HepG2 (cell line): ENCODE measurements at regions not wholly inside any gene's neighbourhood (a gene's known extent, or its start where the extent isn't known, plus 50 kb on each side); places are given as distances from the start of the nearest gene placed in this dataset.

ENCODE experiments used
- DNMT3B ChIP-seq: conservative IDR thresholded peaks from 2 replicates; pipeline ENCODE4 v1.6.1; 2016; ENCODE audit warnings: missing biosample characterization, control low read depth
- ELF3 ChIP-seq: IDR thresholded peaks from 2 replicates; pipeline ENCODE4 v1.6.1; 2016; ENCODE audit warnings: missing genetic modification reagents, missing compliant biosample characterization
- FOXJ3 ChIP-seq: sonication (generic); formaldehyde crosslinking; IDR thresholded peaks from 2 replicates; pipeline ENCODE4 v1.4.0; 2020; ENCODE audit warnings: missing genetic modification reagents, mild to moderate bottlenecking, borderline replicate concordance
- GABPB1 ChIP-seq: IDR thresholded peaks from 2 replicates; pipeline ENCODE4 v1.6.1; 2016; ENCODE audit warnings: mild to moderate bottlenecking, missing genetic modification reagents, moderate library complexity, missing compliant biosample characterization
- NR2F6 ChIP-seq, 2 experiments: IDR thresholded peaks; 2 replicates each; pipeline ENCODE4 v1.6.1; 2016; ENCODE audit warnings: antibody characterized with exemption in 1 of 2, mild to moderate bottlenecking in 1 of 2
- PAWR ChIP-seq: sonication (generic); formaldehyde crosslinking; IDR thresholded peaks from 2 replicates; pipeline ENCODE4 v1.4.0; 2020; ENCODE audit warnings: missing genetic modification reagents, mild to moderate bottlenecking, borderline replicate concordance
- PCBP2 ChIP-seq: fragments of 200-400 bp; formaldehyde crosslinking; optimal IDR thresholded peaks from 2 replicates; pipeline ENCODE3; 2018; ENCODE audit warnings: low read length, low read depth; ENCODE audit not compliant: poor library complexity, severe bottlenecking
- REXO4 ChIP-seq: sonication (generic); formaldehyde crosslinking; IDR thresholded peaks from 2 replicates; pipeline ENCODE4 v1.8.0; 2022; ENCODE audit warnings: missing genetic modification reagents, mild to moderate bottlenecking, borderline replicate concordance
- SALL1 ChIP-seq: sonication (generic); formaldehyde crosslinking; IDR thresholded peaks from 2 replicates; pipeline ENCODE4 v1.8.0; 2022; ENCODE audit warnings: mild to moderate bottlenecking, missing genetic modification reagents
- SP1 ChIP-seq, 2 experiments: fragments of 450-650 bp in 1 of 2; sonication (generic) in 1 of 2; formaldehyde crosslinking in 1 of 2; IDR thresholded peaks; 2 replicates each; pipeline versions ENCODE4 v1.4.0 to v1.6.1; 2016 to 2020; ENCODE audit warnings: missing genetic modification reagents in 1 of 2
- ZBTB7B ChIP-seq: sonication (generic); formaldehyde crosslinking; IDR thresholded peaks from 2 replicates; pipeline ENCODE4 v1.4.0; 2020; ENCODE audit warnings: missing genetic modification reagents
- ZFP37 ChIP-seq: sonication (generic); formaldehyde crosslinking; IDR thresholded peaks from 2 replicates; pipeline ENCODE4 v1.4.0; 2020; ENCODE audit warnings: missing genetic modification reagents, borderline replicate concordance
- ZMAT3 ChIP-seq: sonication (generic); formaldehyde crosslinking; conservative IDR thresholded peaks from 2 replicates; pipeline ENCODE4 v1.7.0; 2021; ENCODE audit warnings: missing genetic modification reagents
- ZMYM2 ChIP-seq: sonication (generic); formaldehyde crosslinking; IDR thresholded peaks from 2 replicates; pipeline ENCODE4 v1.8.0; 2022; ENCODE audit warnings: mild to moderate bottlenecking, missing genetic modification reagents
- ZNF225 ChIP-seq: sonication (generic); formaldehyde crosslinking; IDR thresholded peaks from 2 replicates; pipeline ENCODE4 v1.4.0; 2020; ENCODE audit warnings: mild to moderate bottlenecking, missing genetic modification reagents
- ZNF256 ChIP-seq: sonication (generic); formaldehyde crosslinking; conservative IDR thresholded peaks from 2 replicates; pipeline ENCODE4 v1.4.0; 2020; ENCODE audit warnings: missing genetic modification reagents
- ZNF263 ChIP-seq: sonication (generic); formaldehyde crosslinking; IDR thresholded peaks from 2 replicates; pipeline ENCODE4 v1.4.0; 2020; ENCODE audit warnings: missing genetic modification reagents
- ZNF3 ChIP-seq: IDR thresholded peaks from 2 replicates; pipeline ENCODE4 v1.7.0; 2017; ENCODE audit warnings: inconsistent platforms
- ZNF44 ChIP-seq: sonication (generic); formaldehyde crosslinking; IDR thresholded peaks from 2 replicates; pipeline ENCODE4 v1.5.1; 2020; ENCODE audit warnings: mild to moderate bottlenecking, missing genetic modification reagents
- TF ChIP-seq, protein P1 (sequence below): IDR thresholded peaks from 2 replicates; pipeline ENCODE4 v1.6.1; 2016; ENCODE audit warnings: missing compliant biosample characterization, missing genetic modification reagents, borderline replicate concordance
- TF ChIP-seq, protein P2 (sequence below): sonication (generic); formaldehyde crosslinking; conservative IDR thresholded peaks from 2 replicates; pipeline ENCODE4 v1.4.0; 2020; ENCODE audit warnings: mild to moderate bottlenecking, missing genetic modification reagents, moderate library complexity
- TF ChIP-seq, protein P3 (sequence below): sonication (generic); formaldehyde crosslinking; IDR thresholded peaks from 2 replicates; pipeline ENCODE4 v1.5.0; 2020; ENCODE audit warnings: missing genetic modification reagents
- TF ChIP-seq, protein P4 (sequence below): sonication (generic); formaldehyde crosslinking; IDR thresholded peaks from 2 replicates; pipeline ENCODE4 v1.5.0; 2020; ENCODE audit warnings: mild to moderate bottlenecking, missing genetic modification reagents, borderline replicate concordance

DNA sequence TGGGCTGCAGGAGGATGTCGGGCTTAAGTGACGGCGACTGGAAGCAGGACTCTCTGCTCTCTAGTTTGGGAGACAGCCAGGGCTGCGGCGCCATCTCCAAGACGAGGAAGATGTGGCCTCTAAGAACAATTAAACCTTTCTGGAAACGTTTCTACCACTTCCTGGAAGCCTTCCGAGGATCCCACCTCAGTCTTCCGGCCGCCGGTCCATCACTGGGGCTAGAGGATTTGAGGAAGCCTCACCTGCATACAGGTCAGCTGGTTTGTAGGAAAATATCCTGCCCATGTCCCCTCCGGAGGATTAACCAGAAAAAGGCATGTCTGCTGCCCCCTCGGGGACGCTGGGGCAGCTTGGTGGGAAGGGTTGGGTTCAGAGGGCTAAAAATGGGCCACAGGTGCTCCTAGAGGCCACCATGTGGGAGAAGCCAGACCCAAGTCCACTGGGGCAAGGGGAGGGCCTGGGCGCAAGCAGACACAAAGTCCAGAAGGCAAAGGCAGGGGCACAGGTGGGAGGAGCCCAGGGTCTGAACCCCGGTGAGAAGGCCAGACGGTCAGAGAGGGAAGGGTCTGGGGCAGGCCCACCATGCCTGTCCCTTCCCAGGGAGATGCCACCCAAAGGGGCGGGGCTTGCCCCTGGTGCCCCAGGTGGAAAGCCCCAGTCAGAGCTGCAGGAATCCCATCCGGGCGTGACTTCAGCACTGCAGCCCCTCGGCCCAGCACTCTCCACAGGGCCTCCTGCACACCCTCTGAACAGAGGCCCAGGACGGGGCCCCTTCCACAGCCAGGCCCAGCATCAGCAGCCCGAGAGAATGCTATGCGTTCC is 82.2 kb upstream of the ID2 start (continued):
- TF ChIP-seq DNMT3B (CRISPR knock-in tag) = no peak
- TF ChIP-seq, protein P1, sequence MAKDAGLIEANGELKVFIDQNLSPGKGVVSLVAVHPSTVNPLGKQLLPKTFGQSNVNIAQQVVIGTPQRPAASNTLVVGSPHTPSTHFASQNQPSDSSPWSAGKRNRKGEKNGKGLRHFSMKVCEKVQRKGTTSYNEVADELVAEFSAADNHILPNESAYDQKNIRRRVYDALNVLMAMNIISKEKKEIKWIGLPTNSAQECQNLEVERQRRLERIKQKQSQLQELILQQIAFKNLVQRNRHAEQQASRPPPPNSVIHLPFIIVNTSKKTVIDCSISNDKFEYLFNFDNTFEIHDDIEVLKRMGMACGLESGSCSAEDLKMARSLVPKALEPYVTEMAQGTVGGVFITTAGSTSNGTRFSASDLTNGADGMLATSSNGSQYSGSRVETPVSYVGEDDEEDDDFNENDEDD (CRISPR knock-in tag) = peak; percentile 30; the same call in 1 of the 2 replicates
- TF ChIP-seq ELF3 (CRISPR knock-in tag) = peak; percentile 58
- TF ChIP-seq PCBP2 = no peak
- peak; percentile 72; the same call in 1 of the 2 replicates for TF ChIP-seq ZMYM2 (CRISPR knock-in tag)
- TF ChIP-seq ZNF3 = no peak
- peak; percentile 94 for TF ChIP-seq SALL1 (CRISPR knock-in tag)
- peak; percentile 30; the same call in 1 of the 2 replicates for TF ChIP-seq GABPB1 (CRISPR knock-in tag)
- TF ChIP-seq ZNF44 (CRISPR knock-in tag) = no peak
- peak; percentile 77 for TF ChIP-seq ZNF263 (CRISPR knock-in tag)
- peak; percentile 65; the same call in 1 of the 2 replicates for TF ChIP-seq ZNF225 (CRISPR knock-in tag)
- TF ChIP-seq ZMAT3 (CRISPR knock-in tag) = peak; percentile 79; the same call in 1 of the 2 replicates
- TF ChIP-seq ZFP37 (CRISPR knock-in tag) = no peak
- TF ChIP-seq REXO4 (CRISPR knock-in tag) = no peak
- TF ChIP-seq PAWR (CRISPR knock-in tag) = no peak
- TF ChIP-seq, protein P2, sequence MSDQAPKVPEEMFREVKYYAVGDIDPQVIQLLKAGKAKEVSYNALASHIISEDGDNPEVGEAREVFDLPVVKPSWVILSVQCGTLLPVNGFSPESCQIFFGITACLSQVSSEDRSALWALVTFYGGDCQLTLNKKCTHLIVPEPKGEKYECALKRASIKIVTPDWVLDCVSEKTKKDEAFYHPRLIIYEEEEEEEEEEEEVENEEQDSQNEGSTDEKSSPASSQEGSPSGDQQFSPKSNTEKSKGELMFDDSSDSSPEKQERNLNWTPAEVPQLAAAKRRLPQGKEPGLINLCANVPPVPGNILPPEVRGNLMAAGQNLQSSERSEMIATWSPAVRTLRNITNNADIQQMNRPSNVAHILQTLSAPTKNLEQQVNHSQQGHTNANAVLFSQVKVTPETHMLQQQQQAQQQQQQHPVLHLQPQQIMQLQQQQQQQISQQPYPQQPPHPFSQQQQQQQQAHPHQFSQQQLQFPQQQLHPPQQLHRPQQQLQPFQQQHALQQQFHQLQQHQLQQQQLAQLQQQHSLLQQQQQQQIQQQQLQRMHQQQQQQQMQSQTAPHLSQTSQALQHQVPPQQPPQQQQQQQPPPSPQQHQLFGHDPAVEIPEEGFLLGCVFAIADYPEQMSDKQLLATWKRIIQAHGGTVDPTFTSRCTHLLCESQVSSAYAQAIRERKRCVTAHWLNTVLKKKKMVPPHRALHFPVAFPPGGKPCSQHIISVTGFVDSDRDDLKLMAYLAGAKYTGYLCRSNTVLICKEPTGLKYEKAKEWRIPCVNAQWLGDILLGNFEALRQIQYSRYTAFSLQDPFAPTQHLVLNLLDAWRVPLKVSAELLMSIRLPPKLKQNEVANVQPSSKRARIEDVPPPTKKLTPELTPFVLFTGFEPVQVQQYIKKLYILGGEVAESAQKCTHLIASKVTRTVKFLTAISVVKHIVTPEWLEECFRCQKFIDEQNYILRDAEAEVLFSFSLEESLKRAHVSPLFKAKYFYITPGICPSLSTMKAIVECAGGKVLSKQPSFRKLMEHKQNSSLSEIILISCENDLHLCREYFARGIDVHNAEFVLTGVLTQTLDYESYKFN (CRISPR knock-in tag) = peak; percentile 82
- no peak for TF ChIP-seq SP1 (IDR thresholded peaks at IDR 0.05)
- TF ChIP-seq SP1 (CRISPR knock-in tag; IDR thresholded peaks at IDR 0.05) = 0 out of 2 replicates have a peak, but pooled peaks have one; percentile 12
- peak; percentile 77 for TF ChIP-seq ZBTB7B
- peak; percentile 65 for TF ChIP-seq NR2F6 (IDR thresholded peaks at IDR 0.05)
- TF ChIP-seq NR2F6 (CRISPR knock-in tag; IDR thresholded peaks at IDR 0.05) = peak; percentile 82
- TF ChIP-seq FOXJ3 (CRISPR knock-in tag) = peak; percentile 51; the same call in 1 of the 2 replicates
- TF ChIP-seq, protein P3, sequence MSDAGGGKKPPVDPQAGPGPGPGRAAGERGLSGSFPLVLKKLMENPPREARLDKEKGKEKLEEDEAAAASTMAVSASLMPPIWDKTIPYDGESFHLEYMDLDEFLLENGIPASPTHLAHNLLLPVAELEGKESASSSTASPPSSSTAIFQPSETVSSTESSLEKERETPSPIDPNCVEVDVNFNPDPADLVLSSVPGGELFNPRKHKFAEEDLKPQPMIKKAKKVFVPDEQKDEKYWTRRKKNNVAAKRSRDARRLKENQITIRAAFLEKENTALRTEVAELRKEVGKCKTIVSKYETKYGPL (CRISPR knock-in tag) = no peak
- TF ChIP-seq ZNF256 (CRISPR knock-in tag) = no peak
- TF ChIP-seq, protein P4, sequence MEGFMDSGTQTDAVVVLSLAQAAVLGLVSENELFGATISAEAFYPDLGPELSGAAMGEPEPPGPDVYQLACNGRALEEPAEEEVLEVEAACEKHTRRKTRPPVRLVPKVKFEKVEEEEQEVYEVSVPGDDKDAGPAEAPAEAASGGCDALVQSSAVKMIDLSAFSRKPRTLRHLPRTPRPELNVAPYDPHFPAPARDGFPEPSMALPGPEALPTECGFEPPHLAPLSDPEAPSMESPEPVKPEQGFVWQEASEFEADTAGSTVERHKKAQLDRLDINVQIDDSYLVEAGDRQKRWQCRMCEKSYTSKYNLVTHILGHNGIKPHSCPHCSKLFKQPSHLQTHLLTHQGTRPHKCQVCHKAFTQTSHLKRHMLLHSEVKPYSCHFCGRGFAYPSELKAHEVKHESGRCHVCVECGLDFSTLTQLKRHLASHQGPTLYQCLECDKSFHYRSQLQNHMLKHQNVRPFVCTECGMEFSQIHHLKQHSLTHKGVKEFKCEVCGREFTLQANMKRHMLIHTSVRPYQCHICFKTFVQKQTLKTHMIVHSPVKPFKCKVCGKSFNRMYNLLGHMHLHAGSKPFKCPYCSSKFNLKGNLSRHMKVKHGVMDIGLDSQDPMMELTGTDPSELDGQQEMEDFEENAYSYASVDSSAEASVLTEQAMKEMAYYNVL (CRISPR knock-in tag) = no peak; the same call in 1 of the 2 replicates
